ENCODE measurements at regions not wholly inside any gene's neighbourhood (a gene's known extent, or its start where the extent isn't known, plus 50 kb on each side); places are given as distances from the start of the nearest gene placed in this dataset.

- DNase-seq (ENCODE audit: low spot score) = no peak
Observed at GRCh38 chr2:111652038-111652437, 232.0 kb downstream of the ANAPC1 start.

GRCh38 chr2:111652681-111653080 is 231.3 kb downstream of the ANAPC1 start:
- DNase-seq (ENCODE audit: low spot score) = no peak

- no peak for DNase-seq (ENCODE audit: low spot score)
Observed at GRCh38 chr2:111653103-111653624, 230.8 kb downstream of the ANAPC1 start.

- no peak for DNase-seq (ENCODE audit: low spot score)
Observed at GRCh38 chr2:111653913-111654312, 230.1 kb downstream of the ANAPC1 start.

DNA sequence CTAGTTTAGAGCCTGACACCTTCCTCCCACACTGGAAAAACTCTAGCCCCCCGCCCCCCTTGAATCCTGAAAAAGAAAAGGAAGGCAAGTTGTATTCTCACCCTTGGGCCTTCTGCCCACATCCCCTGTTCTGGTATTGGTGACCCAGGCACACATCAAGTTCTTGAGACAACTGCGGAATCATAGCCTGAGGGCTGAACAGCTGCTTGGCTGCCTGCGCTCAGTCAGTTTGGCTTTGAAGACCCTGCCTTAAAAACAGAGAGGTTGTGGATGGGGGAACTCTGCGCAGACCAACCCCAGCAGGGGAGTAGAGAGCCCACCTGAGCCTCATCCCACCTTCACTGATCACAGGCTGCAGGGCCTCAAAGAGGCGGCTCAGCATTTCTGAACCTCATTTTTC is 229.2 kb downstream of the ANAPC1 start:
- DNase-seq (ENCODE audit: low spot score) = no peak

DNA sequence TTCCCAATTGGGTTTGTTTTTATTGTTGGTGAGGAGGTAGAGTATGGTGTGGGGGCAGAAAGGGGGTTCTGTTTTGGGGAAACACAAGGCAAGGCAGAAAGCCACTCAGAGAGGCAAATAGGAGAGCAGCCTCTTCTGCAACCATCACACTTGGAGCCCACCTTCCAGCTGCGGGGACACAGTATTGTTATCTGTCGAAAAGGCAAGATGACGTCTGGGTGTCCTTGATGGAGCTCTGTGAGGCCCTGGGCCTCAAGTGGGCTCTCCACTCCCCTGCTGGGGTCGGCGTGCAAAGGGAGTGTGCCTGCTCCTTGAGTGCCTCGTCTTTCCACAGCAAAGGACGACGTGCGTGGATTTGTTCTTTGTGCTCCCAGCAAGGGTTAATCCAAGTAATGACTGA is 227.6 kb downstream of the ANAPC1 start:
- no peak for DNase-seq (ENCODE audit: low spot score)

DNA sequence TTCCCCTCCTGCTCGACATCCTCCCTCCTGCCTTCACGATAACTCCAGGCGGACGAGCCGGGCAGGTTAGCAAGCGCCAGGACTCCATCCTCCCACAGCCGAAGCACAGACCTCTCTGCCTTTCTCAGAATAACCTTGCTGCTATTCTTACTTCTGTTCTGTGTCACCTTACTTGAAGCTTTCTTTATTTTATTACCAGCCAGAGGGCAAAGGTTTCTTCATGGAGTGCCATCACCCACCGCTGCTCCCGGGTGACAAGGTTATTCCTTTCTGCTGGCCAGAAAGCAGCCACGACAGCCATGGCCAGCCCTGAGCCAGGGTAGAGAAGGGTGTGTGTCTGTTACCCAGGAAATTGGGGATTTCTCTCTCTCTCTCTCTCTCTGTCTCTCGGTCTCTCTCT is 227.1 kb downstream of the ANAPC1 start:
- DNase-seq (ENCODE audit: low spot score) = no peak

- DNase-seq (ENCODE audit: low spot score) = no peak
Observed at GRCh38 chr2:111657351-111657975, 226.5 kb downstream of the ANAPC1 start.

GRCh38 chr2:111659361-111660333 is 224.3 kb downstream of the ANAPC1 start:
- DNase-seq (ENCODE audit: low spot score) = peak; percentile 26

DNA sequence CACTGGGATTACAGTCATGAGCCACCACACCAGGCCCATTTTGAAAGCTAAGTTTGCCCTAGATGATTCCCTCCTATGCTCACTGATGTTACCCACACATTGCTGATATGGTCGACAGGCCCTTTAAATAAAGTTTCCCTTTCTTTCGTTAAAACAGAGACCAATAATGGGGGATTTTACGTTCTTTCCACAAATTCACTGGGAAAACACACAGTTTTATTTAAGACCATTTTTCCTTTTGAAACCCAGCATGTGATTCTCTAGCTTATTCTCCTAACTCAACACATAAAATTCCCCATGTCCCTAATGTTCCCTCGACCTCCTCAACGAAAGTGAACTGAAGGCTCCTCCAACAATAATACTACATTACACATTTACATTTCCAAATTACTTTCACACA is 223.2 kb downstream of the ANAPC1 start:
- DNase-seq (ENCODE audit: low spot score) = no peak

- no peak for DNase-seq (ENCODE audit: low spot score)
Observed at GRCh38 chr2:111661286-111661940, 222.6 kb downstream of the ANAPC1 start.

- no peak for DNase-seq (ENCODE audit: low spot score)
Observed at GRCh38 chr2:111662039-111662770, 221.8 kb downstream of the ANAPC1 start.

DNA sequence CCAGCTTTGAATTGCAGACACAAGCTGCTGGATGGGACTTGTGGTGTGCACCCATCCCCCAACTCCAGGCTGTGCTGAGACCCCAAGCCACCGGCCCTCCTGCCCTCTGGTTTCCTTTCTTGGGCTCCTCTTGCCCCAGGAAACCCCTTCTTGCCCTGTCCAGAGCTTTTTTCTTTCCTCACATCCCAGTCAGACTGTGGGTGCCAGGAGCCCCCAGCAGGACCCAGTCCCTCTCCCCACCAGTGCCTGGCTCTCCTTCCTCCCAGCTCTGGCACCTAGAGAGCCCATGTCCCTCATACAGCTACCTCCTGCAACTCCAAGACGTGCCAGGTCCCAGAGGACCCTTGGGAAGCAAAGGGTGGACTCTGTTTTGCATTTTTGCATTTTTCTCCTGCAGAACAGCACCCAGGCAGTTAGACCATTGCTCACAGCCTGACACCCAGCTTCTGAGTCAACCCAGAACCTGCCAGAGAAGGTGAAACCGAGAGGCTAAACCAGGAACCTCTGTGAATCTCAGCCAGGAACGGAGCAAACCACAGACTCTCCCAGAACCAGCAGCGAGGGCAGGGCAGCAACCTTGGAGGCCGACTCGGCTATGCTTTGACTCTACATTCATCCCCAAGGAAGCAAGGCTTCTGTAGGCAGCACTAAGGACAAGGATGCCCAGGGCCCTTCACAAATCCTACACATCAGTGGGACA is 221.1 kb downstream of the ANAPC1 start:
- DNase-seq (ENCODE audit: low spot score) = no peak

DNA sequence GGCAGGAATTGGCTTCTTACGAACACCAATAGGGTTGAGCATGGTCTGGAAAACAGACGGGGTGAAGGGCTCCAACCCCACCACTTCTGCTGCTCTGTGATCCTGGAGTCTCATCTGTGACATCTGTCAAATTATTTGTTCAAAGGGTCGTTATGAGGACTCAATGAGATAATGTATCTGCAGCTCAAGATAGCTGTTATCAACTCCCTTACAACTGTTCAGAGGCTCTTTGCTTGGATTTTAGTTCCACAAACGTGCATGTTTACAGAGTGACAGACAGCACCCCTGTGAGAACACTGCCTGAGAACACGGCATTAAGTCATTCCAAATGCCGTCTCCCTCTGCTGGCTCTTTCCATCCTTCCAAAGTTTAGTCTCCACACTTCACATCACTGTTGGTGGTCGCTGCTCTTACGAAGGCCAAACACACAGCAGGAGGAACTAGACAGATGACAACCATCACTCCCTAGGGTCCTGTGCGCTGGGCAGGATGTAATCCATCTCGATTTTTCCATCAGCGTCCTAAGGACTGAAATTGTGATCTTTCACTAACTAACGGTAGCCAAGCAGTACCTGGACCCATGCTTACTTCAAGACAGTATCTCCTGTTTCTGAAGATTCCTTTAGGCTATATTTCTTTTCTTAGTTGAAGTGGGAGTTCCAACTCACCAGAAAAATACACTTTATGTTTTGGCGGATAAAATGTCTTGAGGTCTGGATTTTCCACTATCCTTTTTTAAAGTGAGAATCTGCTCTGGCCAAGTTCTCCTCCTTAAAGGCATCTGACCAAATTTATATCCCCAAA is 220.3 kb downstream of the ANAPC1 start:
- no peak for DNase-seq (ENCODE audit: low spot score)

DNA sequence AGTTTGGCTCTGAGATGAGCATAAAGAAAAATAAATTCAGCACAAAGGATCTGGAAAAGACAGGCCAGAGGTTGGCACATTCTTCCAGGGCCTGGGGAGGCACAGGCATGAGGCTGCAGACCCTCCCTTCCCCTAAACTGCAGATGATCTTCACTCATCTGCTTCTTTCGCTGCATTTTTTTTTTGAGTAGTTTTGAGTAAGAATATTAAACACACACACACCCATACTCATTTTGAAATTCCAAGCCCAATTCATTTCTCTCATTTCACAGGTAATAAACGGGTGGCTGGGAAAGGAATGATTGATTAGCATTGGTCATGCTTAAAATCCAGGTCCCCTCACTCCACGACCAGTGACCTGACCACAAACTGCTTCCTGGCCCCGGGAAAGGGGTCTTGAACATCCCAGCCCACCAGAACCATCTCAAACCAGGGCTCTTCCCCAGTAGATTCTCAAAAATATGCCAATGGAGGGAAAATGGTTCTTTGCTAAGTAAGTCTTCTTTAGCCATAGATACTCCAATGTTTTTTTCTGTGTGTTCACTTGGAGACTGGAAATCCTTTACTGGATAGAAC is 219.6 kb downstream of the ANAPC1 start:
- no peak for DNase-seq (ENCODE audit: low spot score)

- DNase-seq (ENCODE audit: low spot score) = no peak
Observed at GRCh38 chr2:111665011-111665410, 219.0 kb downstream of the ANAPC1 start.

DNA sequence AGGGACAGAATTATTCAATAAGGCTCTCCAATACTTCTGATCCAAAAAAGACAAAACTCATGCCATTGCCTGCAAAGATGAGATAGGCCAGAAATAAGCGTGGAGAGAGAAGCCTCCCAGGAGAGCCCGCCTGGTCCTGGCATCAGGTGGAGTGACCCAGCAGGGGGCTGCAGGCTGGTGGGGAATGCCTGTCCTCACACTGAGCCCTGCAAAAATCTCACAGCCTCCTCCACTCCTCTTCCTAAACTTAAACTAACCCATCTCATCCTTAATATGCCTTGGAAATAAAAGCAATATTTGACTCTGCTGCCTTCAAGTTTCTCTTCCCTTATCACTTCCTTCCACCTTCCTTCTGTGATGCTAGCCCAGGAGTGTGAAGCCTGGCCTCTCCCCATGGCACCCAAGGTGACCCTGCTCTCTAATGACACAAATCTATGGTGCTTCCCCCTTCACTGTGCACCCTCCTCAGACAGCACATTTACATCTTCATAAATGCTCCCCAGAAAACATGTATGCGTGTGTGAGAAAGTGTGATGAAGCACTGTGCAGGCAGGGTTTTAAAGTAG is 218.4 kb downstream of the ANAPC1 start:
- no peak for DNase-seq (ENCODE audit: low spot score)

DNA sequence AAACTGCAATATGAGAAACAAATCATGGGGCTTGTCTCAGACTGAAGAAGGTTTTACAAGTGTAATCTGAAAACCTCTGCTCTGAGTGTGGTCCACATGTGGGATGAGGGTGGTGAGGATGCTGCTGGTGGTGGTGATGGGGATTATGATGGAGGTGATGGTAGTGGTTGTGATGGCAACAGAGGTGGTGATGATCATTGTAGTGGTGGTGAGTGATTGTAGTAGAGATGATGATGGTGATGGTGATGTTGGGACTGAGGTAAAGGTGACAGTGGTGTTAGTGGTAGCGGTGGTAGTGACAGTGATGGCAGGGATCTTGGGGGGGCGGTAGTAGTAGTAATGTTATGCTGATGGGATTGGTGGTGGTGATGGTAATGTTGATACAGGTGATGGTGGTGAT is 217.8 kb downstream of the ANAPC1 start:
- no peak for DNase-seq (ENCODE audit: low spot score)

GRCh38 chr2:111667001-111667400 is 217.0 kb downstream of the ANAPC1 start:
- no peak for DNase-seq (ENCODE audit: low spot score)
